GM03348 (cell line): ENCODE measurements at regions not wholly inside any gene's neighbourhood (a gene's known extent, or its start where the extent isn't known, plus 50 kb on each side); places are given as distances from the start of the nearest gene placed in this dataset.
"Not testable (repeated sequence)": the region's sequence is repeated elsewhere in the genome, so short reads cannot be mapped to it uniquely, and the experiment has no call there.

Experiments used
- DNase-seq: peaks from one replicate; pipeline ENCODE4 v3.0.0; 2012; ENCODE audit warnings: low spot score

GRCh38 chr15:69762373-69763148, 309.9 kb downstream of the RPLP1 start:
- DNase-seq: no peak

- DNase-seq: no peak
These were observed 311.2 kb downstream of the RPLP1 start for GRCh38 chr15:69763831-69764230.

GRCh38 chr15:69766156-69766555, 313.5 kb downstream of the RPLP1 start:
- no peak for DNase-seq

- no peak for DNase-seq
These were observed 314.6 kb downstream of the RPLP1 start for GRCh38 chr15:69767191-69767590.

- DNase-seq: not testable (repeated sequence)
These were observed 316.7 kb downstream of the RPLP1 start for GRCh38 chr15:69769336-69769735.

GRCh38 chr15:69774258-69774657, 321.6 kb downstream of the RPLP1 start:
- not testable (repeated sequence) for DNase-seq

- DNase-seq: not testable (repeated sequence)
These were observed 322.1 kb downstream of the RPLP1 start for GRCh38 chr15:69774711-69775110.

GRCh38 chr15:69777356-69777755, 320.4 kb downstream of the TLE3 start:
- DNase-seq: no peak

- DNase-seq: no peak
These were observed 317.3 kb downstream of the TLE3 start for GRCh38 chr15:69780374-69780773.

GRCh38 chr15:69780981-69781380, 316.7 kb downstream of the TLE3 start:
- DNase-seq: no peak

GRCh38 chr15:69781411-69782125, 316.1 kb downstream of the TLE3 start:
- no peak for DNase-seq

- DNase-seq: no peak
These were observed 315.5 kb downstream of the TLE3 start for GRCh38 chr15:69782139-69782658.

GRCh38 chr15:69782809-69783208, 314.9 kb downstream of the TLE3 start:
- DNase-seq: no peak

- no peak for DNase-seq
These were observed 314.5 kb downstream of the TLE3 start for GRCh38 chr15:69783211-69783610.

GRCh38 chr15:69784798-69785566, 312.7 kb downstream of the TLE3 start:
- peak; percentile 61 for DNase-seq

GRCh38 chr15:69786136-69786701, 311.5 kb downstream of the TLE3 start:
- no peak for DNase-seq

GRCh38 chr15:69787791-69788190, 309.9 kb downstream of the TLE3 start:
- no peak for DNase-seq

- DNase-seq: no peak
These were observed 307.9 kb downstream of the TLE3 start for GRCh38 chr15:69789648-69790393.

GRCh38 chr15:69790632-69791031, 307.1 kb downstream of the TLE3 start:
- DNase-seq: no peak

GRCh38 chr15:69792823-69793222, 304.9 kb downstream of the TLE3 start:
- no peak for DNase-seq

GRCh38 chr15:69793431-69793780, 304.3 kb downstream of the TLE3 start:
- DNase-seq: no peak
